ENCODE measurements at regions not wholly inside any gene's neighbourhood (a gene's known extent, or its start where the extent isn't known, plus 50 kb on each side); places are given as distances from the start of the nearest gene placed in this dataset.

DNA sequence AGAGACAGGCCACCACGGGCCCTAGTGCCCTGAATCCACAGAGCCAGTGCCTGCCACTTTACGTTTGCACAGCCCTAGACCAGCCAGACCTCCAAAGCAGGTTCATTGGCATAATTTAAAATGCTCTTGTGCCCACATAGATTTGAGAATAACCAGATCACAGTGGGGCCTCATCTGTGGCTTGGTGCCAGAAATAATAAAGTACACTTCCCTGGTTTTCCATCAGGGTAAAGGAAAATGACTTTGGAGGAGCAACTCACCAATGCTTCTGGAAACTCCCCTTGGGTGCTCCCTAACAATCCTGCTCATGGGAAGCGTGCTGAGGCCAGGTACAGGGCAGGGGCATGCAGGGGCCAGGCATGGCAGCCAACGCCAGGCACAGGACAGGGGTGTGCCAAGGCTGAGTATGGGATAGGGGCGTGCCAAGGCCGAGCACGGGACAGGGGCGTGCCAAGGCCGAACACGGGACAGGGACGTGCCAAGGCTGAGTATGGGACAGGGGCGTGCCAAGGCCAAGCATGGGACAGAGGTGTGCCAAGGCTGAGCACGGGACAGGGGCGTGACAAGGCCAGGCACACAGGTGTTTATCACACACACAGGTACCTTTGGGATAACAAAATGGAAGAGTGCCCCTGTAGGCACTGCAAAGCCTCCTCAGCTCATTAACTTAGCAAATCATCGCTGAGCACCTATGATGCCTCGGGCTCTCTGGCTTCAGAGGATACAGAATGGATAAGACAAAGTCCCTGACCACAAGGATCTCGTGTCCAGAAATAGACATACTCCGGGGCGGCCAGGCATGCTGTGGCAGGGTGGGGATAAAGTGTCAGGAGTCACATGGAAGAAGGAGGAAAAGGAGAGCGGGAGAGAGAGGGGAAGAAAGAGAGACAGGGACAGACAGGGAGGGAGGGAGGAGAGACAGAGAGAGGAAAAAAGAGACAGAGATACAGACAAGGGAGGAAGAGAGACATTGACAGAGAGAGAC lies 334.7 kb downstream of the EIPR1 start (continued):
- TF ChIP-seq HDAC2 (IDR thresholded peaks at IDR 0.05; ENCODE audit: borderline replicate concordance in 1 of 2, low read depth in 2 of 2, low read length in 2 of 2) (no peak), EP300 (IDR thresholded peaks at IDR 0.05; ENCODE audit: borderline replicate concordance in 1 of 2, low read depth in 2 of 2, low read length in 2 of 2) (no peak), TEAD4 (IDR thresholded peaks at IDR 0.05; ENCODE audit: low read depth, low read length) (no peak), BCL11A (IDR thresholded peaks at IDR 0.05; ENCODE audit: low read depth in 2 of 2, low read length in 2 of 2) (no peak), SP4 (IDR thresholded peaks at IDR 0.05; ENCODE audit: low read length) (no peak)
- TF ChIP-seq, protein P1, sequence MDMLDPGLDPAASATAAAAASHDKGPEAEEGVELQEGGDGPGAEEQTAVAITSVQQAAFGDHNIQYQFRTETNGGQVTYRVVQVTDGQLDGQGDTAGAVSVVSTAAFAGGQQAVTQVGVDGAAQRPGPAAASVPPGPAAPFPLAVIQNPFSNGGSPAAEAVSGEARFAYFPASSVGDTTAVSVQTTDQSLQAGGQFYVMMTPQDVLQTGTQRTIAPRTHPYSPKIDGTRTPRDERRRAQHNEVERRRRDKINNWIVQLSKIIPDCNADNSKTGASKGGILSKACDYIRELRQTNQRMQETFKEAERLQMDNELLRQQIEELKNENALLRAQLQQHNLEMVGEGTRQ (IDR thresholded peaks at IDR 0.05; ENCODE audit: low read length), result no peak
- TF ChIP-seq, protein P2, sequence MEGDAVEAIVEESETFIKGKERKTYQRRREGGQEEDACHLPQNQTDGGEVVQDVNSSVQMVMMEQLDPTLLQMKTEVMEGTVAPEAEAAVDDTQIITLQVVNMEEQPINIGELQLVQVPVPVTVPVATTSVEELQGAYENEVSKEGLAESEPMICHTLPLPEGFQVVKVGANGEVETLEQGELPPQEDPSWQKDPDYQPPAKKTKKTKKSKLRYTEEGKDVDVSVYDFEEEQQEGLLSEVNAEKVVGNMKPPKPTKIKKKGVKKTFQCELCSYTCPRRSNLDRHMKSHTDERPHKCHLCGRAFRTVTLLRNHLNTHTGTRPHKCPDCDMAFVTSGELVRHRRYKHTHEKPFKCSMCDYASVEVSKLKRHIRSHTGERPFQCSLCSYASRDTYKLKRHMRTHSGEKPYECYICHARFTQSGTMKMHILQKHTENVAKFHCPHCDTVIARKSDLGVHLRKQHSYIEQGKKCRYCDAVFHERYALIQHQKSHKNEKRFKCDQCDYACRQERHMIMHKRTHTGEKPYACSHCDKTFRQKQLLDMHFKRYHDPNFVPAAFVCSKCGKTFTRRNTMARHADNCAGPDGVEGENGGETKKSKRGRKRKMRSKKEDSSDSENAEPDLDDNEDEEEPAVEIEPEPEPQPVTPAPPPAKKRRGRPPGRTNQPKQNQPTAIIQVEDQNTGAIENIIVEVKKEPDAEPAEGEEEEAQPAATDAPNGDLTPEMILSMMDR (IDR thresholded peaks at IDR 0.05; ENCODE audit: control extremely low read depth in 1 of 3, insufficient read depth in 1 of 3, low read depth in 1 of 3, low read length in 3 of 3), result no peak

Measured in H1 (cell line).